H1 (cell line): ENCODE measurements at regions not wholly inside any gene's neighbourhood (a gene's known extent, or its start where the extent isn't known, plus 50 kb on each side); places are given as distances from the start of the nearest gene placed in this dataset.

Experiments
- CTCF ChIA-PET: fragments of 300-600 bp; sonication (Branson Sonifier 250); formaldehyde crosslinking; loops from one replicate; lab custom pipeline; 2021; ENCODE audit not compliant: partially characterized antibody; lab: Charles Lee
- POLR2A ChIA-PET: fragments of 300-600 bp; sonication (Branson Sonifier 250); formaldehyde crosslinking; loops from one replicate; lab custom pipeline; 2021; ENCODE audit warnings: inconsistent platforms; ENCODE audit not compliant: partially characterized antibody; lab: Charles Lee
- DNase-seq, 2 experiments: peaks; one replicate each; pipeline versions ENCODE4 v3.0.0 to v3.0.0-alpha.2; 2010 to 2022; ENCODE audit warnings: low spot score in 2 of 2, low read depth in 1 of 2, mixed read lengths in 1 of 2
- FAIRE-seq: peaks from 2 replicates; lab custom pipeline; 2011; peaks lifted over from hg19 to GRCh38; lab: Jason Lieb, UNC
- H2AFZ ChIP-seq: 2 replicates; pipeline ENCODE4 v1.8.1; 2012; ENCODE audit warnings: low read length, inconsistent platforms
- H2AK5ac ChIP-seq: 2 replicates; pipeline ENCODE4 v1.6.1; 2013; ENCODE audit warnings: low read depth, low read length
- H2BK120ac ChIP-seq: replicated peaks from 2 replicates; pipeline ENCODE3; 2013; ENCODE audit warnings: low read depth, low read length, inconsistent platforms
- H2BK12ac ChIP-seq: 2 replicates; pipeline ENCODE4 v1.6.1; 2013; ENCODE audit warnings: low read depth, low read length
- H2BK15ac ChIP-seq: 2 replicates; pipeline ENCODE4 v1.6.1; 2013; ENCODE audit warnings: low read length
- H2BK20ac ChIP-seq: 2 replicates; pipeline ENCODE4 v1.6.1; 2013; ENCODE audit warnings: low read length
- H2BK5ac ChIP-seq: 2 replicates; pipeline ENCODE4 v1.6.1; 2013; ENCODE audit warnings: low read depth, low read length
- H3K14ac ChIP-seq: 2 replicates; pipeline ENCODE4 v1.6.1; 2013; ENCODE audit warnings: inconsistent platforms; ENCODE audit not compliant: insufficient read length
- H3K18ac ChIP-seq: 2 replicates; pipeline ENCODE4 v1.6.1; 2013; ENCODE audit warnings: low read length; ENCODE audit errors: extremely low read depth
- H3K23ac ChIP-seq: 2 replicates; pipeline ENCODE4 v1.6.1; 2013; ENCODE audit warnings: inconsistent platforms; ENCODE audit not compliant: insufficient read length
- H3K23me2 ChIP-seq: 2 replicates; pipeline ENCODE4 v1.6.1; 2013; ENCODE audit warnings: low read depth, low read length
- H3K27ac ChIP-seq: 2 replicates; pipeline ENCODE4 v1.6.1; 2011; ENCODE audit warnings: low read depth, low read length, inconsistent platforms
- H3K27me3 ChIP-seq, 4 experiments: replicated peaks in 1 of 4; 1 replicate in 1 of 4; 2 replicates in 3 of 4; pipeline versions ENCODE4 v1.6.1 to v1.8.1; 2011 to 2013; ENCODE audit warnings: low read length in 3 of 4, mild to moderate bottlenecking in 3 of 4, inconsistent platforms in 2 of 4, mixed read lengths in 2 of 4, moderate library complexity in 1 of 4; ENCODE audit not compliant: control insufficient read depth in 3 of 4, insufficient read depth in 3 of 4; ENCODE audit errors: extremely low read depth in 1 of 4
- H3K36me3 ChIP-seq, 4 experiments: 2 replicates each; pipeline versions ENCODE4 v1.6.1 to v1.8.1; 2011 to 2013; ENCODE audit warnings: mild to moderate bottlenecking in 4 of 4, low read length in 3 of 4, moderate library complexity in 2 of 4, control low read depth in 1 of 4, inconsistent platforms in 1 of 4; ENCODE audit not compliant: insufficient read depth in 4 of 4, control insufficient read depth in 2 of 4
- H3K4ac ChIP-seq: replicated peaks from 2 replicates; pipeline ENCODE3; 2013; ENCODE audit warnings: low read length, low read depth, mixed read lengths, inconsistent platforms; ENCODE audit not compliant: insufficient read length
- H3K4me1 ChIP-seq, 4 experiments: replicated peaks in 1 of 4; 1 replicate in 1 of 4; 2 replicates in 3 of 4; pipeline versions ENCODE4 v1.6.1 to v1.8.1; 2011 to 2013; ENCODE audit warnings: low read length in 3 of 4, inconsistent platforms in 2 of 4, mixed read lengths in 1 of 4; ENCODE audit not compliant: insufficient read depth in 4 of 4, control insufficient read depth in 3 of 4
- H3K4me2 ChIP-seq, 2 experiments: 2 replicates each; pipeline versions ENCODE4 v1.6.1 to v1.8.1; 2011 to 2013; ENCODE audit warnings: low read depth in 2 of 2, low read length in 2 of 2, control low read depth in 1 of 2, inconsistent platforms in 1 of 2, mild to moderate bottlenecking in 1 of 2; ENCODE audit not compliant: insufficient read depth in 1 of 2
- H3K4me3 ChIP-seq, 4 experiments: fragments of 200-600, 300-600 bp in 1 of 4; sonication (generic), shearing (Covaris generic), sonication (Bioruptor Twin) in 1 of 4; 2 replicates each; pipeline versions ENCODE4 v1.5.1 to v1.8.1; 2011 to 2016; ENCODE audit warnings: low read length in 4 of 4, low read depth in 3 of 4, control low read depth in 2 of 4, inconsistent platforms in 2 of 4, mild to moderate bottlenecking in 2 of 4, mixed read lengths in 1 of 4, moderate library complexity in 1 of 4; ENCODE audit not compliant: insufficient read depth in 2 of 4; ENCODE audit errors: extremely low read depth in 1 of 4
- H3K56ac ChIP-seq: replicated peaks from 2 replicates; pipeline ENCODE3; 2013; ENCODE audit warnings: low read depth, mild to moderate bottlenecking, mixed read lengths, low read length, inconsistent platforms; ENCODE audit not compliant: insufficient read length
- H3K79me1 ChIP-seq: 2 replicates; pipeline ENCODE4 v1.6.1; 2013; ENCODE audit warnings: low read depth, low read length, control low read depth
- H3K79me2 ChIP-seq, 2 experiments: 2 replicates each; pipeline versions ENCODE4 v1.6.1 to v1.8.1; 2012 to 2013; ENCODE audit warnings: low read length in 2 of 2, mild to moderate bottlenecking in 2 of 2, inconsistent platforms in 1 of 2; ENCODE audit not compliant: insufficient read depth in 2 of 2, control insufficient read depth in 1 of 2
- H3K9ac ChIP-seq, 4 experiments: replicated peaks in 1 of 4; 1 replicate in 1 of 4; 2 replicates in 3 of 4; pipeline versions ENCODE4 v1.6.1 to v1.8.1; 2011 to 2013; ENCODE audit warnings: low read depth in 3 of 4, low read length in 3 of 4, control low read depth in 2 of 4, mild to moderate bottlenecking in 2 of 4, moderate library complexity in 2 of 4, inconsistent platforms in 1 of 4; ENCODE audit errors: extremely low read depth in 1 of 4
- H3K9me3 ChIP-seq, 2 experiments: 2 replicates each; pipeline versions ENCODE4 v1.6.1 to v1.8.1; 2012 to 2013; ENCODE audit warnings: mild to moderate bottlenecking in 2 of 2, moderate library complexity in 2 of 2, control low read depth in 1 of 2, inconsistent platforms in 1 of 2, low read depth in 1 of 2, low read length in 1 of 2, mixed read lengths in 1 of 2; ENCODE audit not compliant: insufficient read depth in 2 of 2
- H4K20me1 ChIP-seq, 2 experiments: replicated peaks in 1 of 2; 2 replicates each; pipeline versions ENCODE3 to v1.8.1; 2011 to 2013; ENCODE audit warnings: inconsistent platforms in 2 of 2, low read length in 2 of 2, mild to moderate bottlenecking in 1 of 2; ENCODE audit not compliant: insufficient read depth in 2 of 2, control insufficient read depth in 1 of 2
- H4K5ac ChIP-seq: 2 replicates; pipeline ENCODE4 v1.6.1; 2013; ENCODE audit warnings: low read length, low read depth, mixed read lengths, inconsistent platforms; ENCODE audit not compliant: insufficient read length
- H4K8ac ChIP-seq: 2 replicates; pipeline ENCODE4 v1.8.0; 2013; ENCODE audit warnings: mild to moderate bottlenecking, moderate library complexity, low read length, inconsistent platforms; ENCODE audit not compliant: insufficient read depth; ENCODE audit errors: extremely low read depth
- H4K91ac ChIP-seq: replicated peaks from 2 replicates; pipeline ENCODE3; 2013; ENCODE audit warnings: low read length, mixed read lengths, inconsistent platforms; ENCODE audit not compliant: insufficient read length
- BCL11A ChIP-seq, 2 experiments: IDR thresholded peaks; one replicate each; pipeline ENCODE4 v1.6.1; 2011; ENCODE audit warnings: low read depth in 2 of 2, low read length in 2 of 2, mild to moderate bottlenecking in 2 of 2
- CBX8 ChIP-seq: fragments of 300-800, 300-1000 bp; sonication (generic); IDR thresholded peaks from 2 replicates; pipeline ENCODE4 v1.7.1; 2016; ENCODE audit warnings: low read depth, low read length, borderline replicate concordance
- CEBPB ChIP-seq: IDR thresholded peaks from 2 replicates; pipeline ENCODE4 v1.6.1; 2012; ENCODE audit warnings: low read depth, low read length
- CHD2 ChIP-seq: IDR thresholded peaks from 2 replicates; pipeline ENCODE4 v1.6.1; 2012; ENCODE audit warnings: low read length, improper control_type of control experiment
- CREB1 ChIP-seq: IDR thresholded peaks from 2 replicates; pipeline ENCODE4 v1.6.1; 2012; ENCODE audit warnings: inconsistent platforms
- KDM5A ChIP-seq: fragments of 200-600 bp; IDR thresholded peaks from 2 replicates; pipeline ENCODE4 v1.7.1; 2012; ENCODE audit warnings: mild to moderate bottlenecking, low read length, inconsistent platforms, mixed read lengths
- PHF8 ChIP-seq: fragments of 200-600 bp; sonication (generic); conservative IDR thresholded peaks from 2 replicates; pipeline ENCODE4 v1.7.1; 2012; ENCODE audit warnings: low read depth, mild to moderate bottlenecking, inconsistent platforms, low read length, moderate library complexity
- POLR2A ChIP-seq, 2 experiments: IDR thresholded peaks; 1 replicate in 1 of 2; 2 replicates in 1 of 2; pipeline ENCODE4 v1.6.1; 2011; ENCODE audit warnings: low read depth in 2 of 2, low read length in 2 of 2, mild to moderate bottlenecking in 2 of 2; ENCODE audit errors: control extremely low read depth in 1 of 2
- POU5F1 ChIP-seq: IDR thresholded peaks from 2 replicates; pipeline ENCODE4 v1.6.1; 2011; ENCODE audit warnings: low read depth, mild to moderate bottlenecking, low read length, moderate library complexity
- RAD21 ChIP-seq, 2 experiments: IDR thresholded peaks in 1 of 2; conservative IDR thresholded peaks in 1 of 2; 2 replicates each; pipeline ENCODE4 v1.6.1; 2011; ENCODE audit warnings: low read depth in 2 of 2, low read length in 2 of 2, improper control_type of control experiment in 1 of 2, inconsistent platforms in 1 of 2, mild to moderate bottlenecking in 1 of 2, moderate library complexity in 1 of 2
- RBBP5 ChIP-seq: IDR thresholded peaks from 2 replicates; pipeline ENCODE4 v1.7.1; 2012; ENCODE audit warnings: low read depth, mild to moderate bottlenecking, inconsistent platforms, low read length, moderate library complexity, borderline replicate concordance
- TBP ChIP-seq: IDR thresholded peaks from 2 replicates; pipeline ENCODE4 v1.6.1; 2011; ENCODE audit warnings: low read depth, low read length, improper control_type of control experiment
- WGBS, 2 experiments: shearing (Covaris generic) in 1 of 2; methylation state at CpG; one replicate each; pipeline versions ENCODE4 v1.1.6 to v1.1.7; 2013 to 2015; ENCODE audit warnings: low lambda C conversion rate in 2 of 2, mixed read lengths in 2 of 2, inconsistent platforms in 1 of 2, low coverage in 1 of 2, missing lambda C conversion rate in 1 of 2; ENCODE audit not compliant: insufficient replicate concordance in 2 of 2, insufficient coverage in 1 of 2, insufficient read length in 1 of 2; ENCODE audit errors: extremely low coverage in 1 of 2, missing lambda C conversion rate in 1 of 2; 5-methylcytosine and 5-hydroxymethylcytosine counted together
- TF ChIP-seq, protein P1 (sequence below): IDR thresholded peaks from 2 replicates; pipeline ENCODE4 v1.6.1; 2011; ENCODE audit warnings: low read depth, mild to moderate bottlenecking, low read length; ENCODE audit not compliant: insufficient read depth

DNA sequence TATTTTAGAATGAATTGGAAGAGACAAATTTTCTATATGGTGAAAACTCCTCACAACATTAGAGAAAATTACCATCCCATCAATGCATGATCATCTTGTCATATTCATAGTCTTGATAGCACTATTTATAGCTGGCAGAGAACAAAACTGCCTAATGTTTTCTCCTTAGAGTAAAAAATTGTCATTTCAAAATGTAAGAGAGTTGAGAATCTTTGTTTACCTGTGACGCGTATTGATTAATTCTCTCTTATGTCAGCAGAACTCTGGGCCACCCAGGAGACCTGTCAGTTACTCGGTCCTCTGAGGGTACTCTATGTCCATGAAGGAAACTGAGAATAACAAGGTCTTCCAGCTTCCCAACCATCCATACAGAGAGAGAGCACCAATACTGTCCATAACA, 381.4 kb upstream of the ZP4 start (continued):
- no peak for TF ChIP-seq POLR2A (IDR thresholded peaks at IDR 0.05; ENCODE audit: control extremely low read depth in 1 of 2, low read depth in 2 of 2, low read length in 2 of 2)

DNA sequence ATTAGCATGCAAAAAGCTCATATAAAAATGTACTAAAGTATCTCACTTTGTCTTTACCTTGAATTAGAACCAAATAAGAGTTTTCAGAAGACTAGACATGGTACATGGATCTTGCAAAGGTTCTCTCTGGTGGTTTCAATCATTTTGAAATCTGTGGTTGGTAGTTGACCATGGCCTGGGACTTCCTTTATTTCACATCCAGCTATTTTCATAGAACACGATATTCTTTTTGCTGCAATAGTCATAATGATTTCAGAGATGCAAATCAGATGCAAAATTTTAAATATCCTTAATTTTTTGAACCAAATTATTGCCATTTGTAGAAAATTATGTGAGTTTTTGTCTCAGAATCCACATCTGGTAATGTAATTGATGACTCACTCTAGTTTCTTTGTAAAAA, 375.1 kb upstream of the ZP4 start:
- POLR2A ChIA-PET, result no interaction called here
- H2BK120ac ChIP-seq, result no peak overlapping the region
- no peak overlapping the region for H3K4ac ChIP-seq
- no peaks in the 10 kb centered on the region for H3K23me2 ChIP-seq
- H3K79me2 ChIP-seq, result no peaks in the 10 kb centered on the region
- H3K4me2 ChIP-seq, result no peak overlapping the region
- H3K36me3 ChIP-seq, result no peaks in the 10 kb centered on the region
- no peak overlapping the region for H3K27ac ChIP-seq
- H4K20me1 ChIP-seq, result no peaks in the 10 kb centered on the region
- H3K4me1 ChIP-seq, result no peaks in the 10 kb centered on the region
- H3K23ac ChIP-seq, result no peak overlapping the region
- no peak overlapping the region for H2AK5ac ChIP-seq
- 79% methylated on average over 1 of the region's 1 CpG; no CpG with 5 or more reads in 1 of the 2 experiments for WGBS, 2 experiments
- DNase-seq (no peak), FAIRE-seq (no peak)
- no peak overlapping the region for H3K4me3 ChIP-seq
- H3K14ac ChIP-seq, result no peak overlapping the region
- H2BK5ac ChIP-seq, result no peak overlapping the region
- H4K5ac ChIP-seq, result no peak overlapping the region
- CTCF ChIA-PET, result no interaction called here
- H3K9me3 ChIP-seq, result no peaks in the 10 kb centered on the region
- H2BK12ac ChIP-seq, result no peak overlapping the region
- no peaks in the 10 kb centered on the region for H3K79me1 ChIP-seq
- no peak overlapping the region for H3K18ac ChIP-seq
- no peaks in the 10 kb centered on the region for H3K27me3 ChIP-seq
- H3K56ac ChIP-seq, result no peak overlapping the region
- H2AFZ ChIP-seq, result no peak overlapping the region
- no peak overlapping the region for H2BK15ac ChIP-seq
- H3K9ac ChIP-seq, result no peak overlapping the region
- H4K8ac ChIP-seq, result no peak overlapping the region
- no peak overlapping the region for H2BK20ac ChIP-seq
- no peak overlapping the region for H4K91ac ChIP-seq
- TF ChIP-seq PHF8 (no peak), CHD2 (no peak), CBX8 (no peak), TBP (no peak), BCL11A (IDR thresholded peaks at IDR 0.05; ENCODE audit: low read depth in 2 of 2, low read length in 2 of 2) (no peak), RBBP5 (no peak), KDM5A (no peak), CEBPB (no peak), CREB1 (no peak), RAD21 (IDR thresholded peaks at IDR 0.05 in 1 of 2, conservative IDR thresholded peaks at IDR 0.05 in 1 of 2; ENCODE audit: low read depth in 2 of 2, low read length in 2 of 2) (no peak), POU5F1 (no peak)
- TF ChIP-seq, protein P1, sequence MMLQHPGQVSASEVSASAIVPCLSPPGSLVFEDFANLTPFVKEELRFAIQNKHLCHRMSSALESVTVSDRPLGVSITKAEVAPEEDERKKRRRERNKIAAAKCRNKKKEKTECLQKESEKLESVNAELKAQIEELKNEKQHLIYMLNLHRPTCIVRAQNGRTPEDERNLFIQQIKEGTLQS, result no peak
